Left colon (tissue), 2 donors: ENCODE measurements at regions not wholly inside any gene's neighbourhood (a gene's known extent, or its start where the extent isn't known, plus 50 kb on each side); places are given as distances from the start of the nearest gene placed in this dataset.
"Not testable (repeated sequence)": the region's sequence is repeated elsewhere in the genome, so short reads cannot be mapped to it uniquely, and the experiment has no call there.

ENCODE experiments used
- ATAC-seq: fragments of 200-7000 bp; cut with Tn5 transposase; one replicate; pipeline ENCODE4 v1.9.1; 2020; ENCODE audit warnings: mild to moderate bottlenecking, moderate library complexity
- DNase-seq, 2 donors: peaks; one replicate each; pipeline ENCODE4 v3.0.0-alpha.2; 2020
- intact Hi-C, 2 donors: fragments of 100-400 bp; cut with DNase I in 1 of 2; cut with micrococcal nuclease in 1 of 2; formaldehyde crosslinking; loops; one replicate each; pipeline versions ENCODE4 v1.11.2 to v1.14.0; 2022; cut with DNase I, micrococcal nuclease
- donor health status: DM: no; HTN: no; CAD: no.
- donor health status: DM: yes; HTN: yes; CAD: no.

- intact Hi-C loops, DNase-seq, ATAC-seq: not testable (repeated sequence)
Observed at GRCh38 chr9:22508354-22508753, 61.7 kb downstream of the DMRTA1 start.

GRCh38 chr9:22508790-22509189 lies 62.2 kb downstream of the DMRTA1 start:
- no peak for ATAC-seq
- intact Hi-C loops = no loop called here
- DNase-seq = no peak

GRCh38 chr9:22512495-22512894 lies 65.9 kb downstream of the DMRTA1 start:
- intact Hi-C loops = no loop called here
- DNase-seq = no peak
- ATAC-seq = no peak

GRCh38 chr9:22514871-22515270 lies 68.2 kb downstream of the DMRTA1 start:
- no peak for ATAC-seq
- intact Hi-C loops = no loop called here
- DNase-seq = no peak

- no peak for ATAC-seq
- intact Hi-C loops = no loop called here
- DNase-seq = no peak
Observed at GRCh38 chr9:22522206-22522740, 75.6 kb downstream of the DMRTA1 start.

- DNase-seq = no peak
- intact Hi-C loops = no loop called here
Observed at GRCh38 chr9:22528485-22528884, 81.9 kb downstream of the DMRTA1 start.

GRCh38 chr9:22529426-22530199 lies 83.0 kb downstream of the DMRTA1 start:
- DNase-seq (no peak), ATAC-seq (no peak)
- intact Hi-C loops = no loop called here

More at GRCh38 chr9:22528485-22528884, 81.9 kb downstream of the DMRTA1 start:
- ATAC-seq = no peak

GRCh38 chr9:22535780-22536179 lies 89.2 kb downstream of the DMRTA1 start:
- intact Hi-C loops = no loop called here
- DNase-seq (no peak), ATAC-seq (no peak)

- intact Hi-C loops = no loop called here
- DNase-seq = no peak
- ATAC-seq = no peak
Observed at GRCh38 chr9:22537721-22538120, 91.1 kb downstream of the DMRTA1 start.

GRCh38 chr9:22548625-22549024 lies 102.0 kb downstream of the DMRTA1 start:
- intact Hi-C loops = no loop called here
- ATAC-seq (no peak), DNase-seq (no peak)

GRCh38 chr9:22574740-22575139 lies 128.1 kb downstream of the DMRTA1 start:
- no peak for ATAC-seq
- intact Hi-C loops = no loop called here
- DNase-seq = no peak

- ATAC-seq (no peak), DNase-seq (no peak)
- intact Hi-C loops = no loop called here
Observed at GRCh38 chr9:22580788-22581187, 134.2 kb downstream of the DMRTA1 start.

GRCh38 chr9:22582221-22582620 lies 135.6 kb downstream of the DMRTA1 start:
- ATAC-seq (no peak), DNase-seq (no peak)
- intact Hi-C loops = no loop called here

GRCh38 chr9:22588918-22589317 lies 142.3 kb downstream of the DMRTA1 start:
- no peak for ATAC-seq
- DNase-seq = no peak
- intact Hi-C loops = no loop called here

GRCh38 chr9:22590336-22591033 lies 143.9 kb downstream of the DMRTA1 start:
- DNase-seq (no peak), ATAC-seq (no peak)
- intact Hi-C loops = no loop called here

- ATAC-seq (no peak), DNase-seq (no peak)
- intact Hi-C loops = no loop called here
Observed at GRCh38 chr9:22595805-22596204, 149.2 kb downstream of the DMRTA1 start.

GRCh38 chr9:22617156-22617555 lies 170.5 kb downstream of the DMRTA1 start:
- intact Hi-C loops = no loop called here
- DNase-seq (no peak), ATAC-seq (no peak)

- DNase-seq (no peak), ATAC-seq (no peak)
Observed at GRCh38 chr9:22622815-22623214, 176.2 kb downstream of the DMRTA1 start.

GRCh38 chr9:22623236-22623635 lies 176.6 kb downstream of the DMRTA1 start:
- intact Hi-C loops = no loop called here
- ATAC-seq (no peak), DNase-seq (no peak)

More at GRCh38 chr9:22622815-22623214, 176.2 kb downstream of the DMRTA1 start:
- intact Hi-C loops = no loop called here

- intact Hi-C loops = no loop called here
- no peak for ATAC-seq
- no peak for DNase-seq
Observed at GRCh38 chr9:22625540-22625939, 178.9 kb downstream of the DMRTA1 start.
